HepG2 (cell line): ENCODE measurements at regions not wholly inside any gene's neighbourhood (a gene's known extent, or its start where the extent isn't known, plus 50 kb on each side); places are given as distances from the start of the nearest gene placed in this dataset.

Experiments used
- ATAC-seq: fragments of 200-7000 bp; cut with Tn5 transposase; 3 replicates; pipeline ENCODE4 v1.9.1; 2020; ENCODE audit warnings: mild to moderate bottlenecking, moderate library complexity
- BruUV-seq: library from RNA; stranded (reverse); fragments of 400-500 nt; replicated peaks from 2 replicates; lab custom pipeline; 2021; lab: Mats Ljungman, UMichigan
- CTCF ChIA-PET: fragments of 300-600 bp; formaldehyde crosslinking; extraction: SDS; loops from one replicate; lab custom pipeline; 2021; ENCODE audit warnings: low total read pairs, inconsistent platforms, low intra/inter-chr PET ratio; lab: Yijun Ruan, JAX
- POLR2A ChIA-PET: fragments of 350-600 bp; sonication (Branson Sonifier 250); formaldehyde crosslinking; loops from one replicate; lab custom pipeline; 2020; ENCODE audit warnings: antibody characterized with exemption, inconsistent platforms; lab: Yijun Ruan, JAX
- DNase-seq: peaks from one replicate; pipeline ENCODE4 v3.0.0-alpha.2; 2015; ENCODE audit warnings: low spot score
- FAIRE-seq: peaks from 3 replicates; lab custom pipeline; 2011; peaks lifted over from hg19 to GRCh38; lab: Jason Lieb, UNC
- H2AFZ ChIP-seq: one replicate; pipeline ENCODE4 v1.6.1; 2011; ENCODE audit warnings: low read length, inconsistent platforms
- H3K27ac ChIP-seq: fragments of 300-600 bp; 3 replicates; pipeline ENCODE4 v1.8.0; 2011; ENCODE audit warnings: mixed run types, mild to moderate bottlenecking, mixed read lengths, low read length, inconsistent platforms; ENCODE audit not compliant: insufficient read depth; ENCODE audit errors: extremely low read length
- H3K27me3 ChIP-seq, 2 experiments: fragments of 200-600 bp in 1 of 2; 2 replicates in 1 of 2; 3 replicates in 1 of 2; pipeline versions ENCODE4 v1.6.0 to v1.8.0; 2011; ENCODE audit warnings: low read length in 2 of 2, mild to moderate bottlenecking in 2 of 2, moderate library complexity in 2 of 2, inconsistent platforms in 1 of 2; ENCODE audit not compliant: insufficient read depth in 2 of 2, control insufficient read depth in 1 of 2
- H3K36me3 ChIP-seq, 2 experiments: fragments of 200-600 bp in 1 of 2; replicated peaks in 1 of 2; 2 replicates in 1 of 2; 3 replicates in 1 of 2; pipeline versions ENCODE4 v1.5.1 to v1.8.0; 2011; ENCODE audit warnings: low read length in 2 of 2, inconsistent platforms in 1 of 2; ENCODE audit not compliant: insufficient read depth in 2 of 2, control insufficient read depth in 1 of 2
- H3K4me1 ChIP-seq: 2 replicates; pipeline ENCODE4 v1.5.1; 2012; ENCODE audit warnings: low read length, inconsistent platforms; ENCODE audit not compliant: insufficient read depth
- H3K4me2 ChIP-seq: 2 replicates; pipeline ENCODE4 v1.6.0; 2011; ENCODE audit warnings: low read depth, low read length, inconsistent platforms
- H3K4me3 ChIP-seq, 3 experiments: fragments of 200-600 bp in 1 of 3; sonication (generic), shearing (Covaris generic) in 1 of 3; replicated peaks in 1 of 3; 2 replicates each; pipeline ENCODE4 v1.5.1; 2011 to 2016; ENCODE audit warnings: low read length in 3 of 3, inconsistent platforms in 2 of 3, low read depth in 2 of 3, mild to moderate bottlenecking in 2 of 3, control low read depth in 1 of 3, mixed read lengths in 1 of 3; ENCODE audit not compliant: insufficient read depth in 1 of 3
- H3K79me2 ChIP-seq: one replicate; pipeline ENCODE4 v1.6.1; 2011; ENCODE audit warnings: low read length, inconsistent platforms; ENCODE audit not compliant: insufficient read depth
- H3K9ac ChIP-seq: 2 replicates; pipeline ENCODE4 v1.6.0; 2011; ENCODE audit warnings: mild to moderate bottlenecking, low read depth, low read length, inconsistent platforms; ENCODE audit not compliant: insufficient read depth
- H3K9me3 ChIP-seq: 2 replicates; pipeline ENCODE4 v1.5.1; 2012; ENCODE audit warnings: mild to moderate bottlenecking, low read length
- H4K20me1 ChIP-seq: 2 replicates; pipeline ENCODE4 v1.6.0; 2011; ENCODE audit warnings: inconsistent platforms, mild to moderate bottlenecking, low read length, moderate library complexity; ENCODE audit not compliant: insufficient read depth
- BORCS8-MEF2B ChIP-seq: sonication (generic); formaldehyde crosslinking; IDR thresholded peaks from 2 replicates; pipeline ENCODE4 v1.8.0; 2022; ENCODE audit warnings: mild to moderate bottlenecking, missing genetic modification reagents
- E2F1 ChIP-seq: sonication (generic); formaldehyde crosslinking; IDR thresholded peaks from 2 replicates; pipeline ENCODE4 v1.5.0; 2020; ENCODE audit warnings: missing genetic modification reagents
- POLR2G ChIP-seq: fragments of 200-400 bp; formaldehyde crosslinking; IDR thresholded peaks from 2 replicates; pipeline ENCODE4 v1.6.1; 2018; ENCODE audit warnings: mild to moderate bottlenecking, low read depth, low read length, moderate library complexity
- ZFP91 ChIP-seq: sonication (generic); formaldehyde crosslinking; IDR thresholded peaks from 2 replicates; pipeline ENCODE4 v1.9.0; 2022; ENCODE audit warnings: missing genetic modification reagents, mild to moderate bottlenecking, borderline replicate concordance
- ZNF234 ChIP-seq: sonication (generic); formaldehyde crosslinking; conservative IDR thresholded peaks from 2 replicates; pipeline ENCODE4 v1.5.1; 2020; ENCODE audit warnings: mild to moderate bottlenecking, missing genetic modification reagents
- ZNF296 ChIP-seq: sonication (generic); formaldehyde crosslinking; conservative IDR thresholded peaks from 2 replicates; pipeline ENCODE4 v1.5.0; 2020; ENCODE audit warnings: mild to moderate bottlenecking, missing genetic modification reagents
- ZNF44 ChIP-seq: sonication (generic); formaldehyde crosslinking; IDR thresholded peaks from 2 replicates; pipeline ENCODE4 v1.5.1; 2020; ENCODE audit warnings: mild to moderate bottlenecking, missing genetic modification reagents
- WGBS: methylation state at CpG from one replicate; pipeline ENCODE4 v1.1.6; 2017; ENCODE audit warnings: low lambda C conversion rate; 5-methylcytosine and 5-hydroxymethylcytosine counted together
- in situ Hi-C: cut with HindIII; loops from 2 replicates; pipeline ENCODE4 v1.10.0; 2017; ENCODE audit warnings: low pct_unique_long_range_greater_than_20kb; ENCODE audit not compliant: extremely low pct_ligation_motif_present
- intact Hi-C: fragments of 100-400 bp; cut with micrococcal nuclease; formaldehyde crosslinking; loops from one replicate; pipeline ENCODE4 v1.10.0; 2022; ENCODE audit not compliant: unreplicated experiment

GRCh38 chr2:208570066-208570465, 163.5 kb downstream of the PTH2R start (continued):
- TF ChIP-seq E2F1 (no peak), ZNF44 (CRISPR knock-in tag) (no peak), ZNF296 (CRISPR knock-in tag) (no peak), POLR2G (no peak), BORCS8-MEF2B (no peak)

- Histone ChIP-seq H3K27ac (no peak overlapping the region), H4K20me1 (no peaks in the 10 kb centered on the region), H3K9me3 (no peaks in the 10 kb centered on the region), H3K79me2 (no peaks in the 10 kb centered on the region), H3K27me3 (peaks cover 0 to 3% of the 10 kb centered on the region in 2 experiments; a peak in 1 of 5 replicates), H3K36me3 (no peaks in the 10 kb centered on the region), H3K4me1 (no peaks in the 10 kb centered on the region), H3K4me2 (no peak overlapping the region), H3K9ac (no peak overlapping the region), H2AFZ (no peak overlapping the region), H3K4me3 (no peak overlapping the region)
- in situ Hi-C loops: no loop called here
- CTCF ChIA-PET: no interaction called here
- FAIRE-seq (no peak), DNase-seq (no peak), ATAC-seq (peak; percentile 69)
- intact Hi-C loops: loop anchor here (1.0 kb wide), 1 partner anchor 105 kb away; no protein-coding TSS in a partner anchor
- POLR2A ChIA-PET: no interaction called here
- 10% methylated on average over 17 of the region's 17 CpGs for WGBS
- BruUV-seq: no TSS peak
- TF ChIP-seq ZNF234 (CRISPR knock-in tag) (no peak), ZFP91 (CRISPR knock-in tag) (peak; percentile 52)
Measured at GRCh38 chr2:208570851-208571763, 164.5 kb downstream of the PTH2R start.
